ENCODE measurements at regions not wholly inside any gene's neighbourhood (a gene's known extent, or its start where the extent isn't known, plus 50 kb on each side); places are given as distances from the start of the nearest gene placed in this dataset.

- TF ChIP-seq CTCF (IDR thresholded peaks at IDR 0.05) (no peak), POLR2A (IDR thresholded peaks at IDR 0.05) (no peak)
Observed at GRCh38 chr12:114272605-114273004, 133.3 kb downstream of the TBX5 start.

Data from lower leg skin (tissue), 3 donors.